Mucosa of stomach (tissue), 1 donor: ENCODE measurements at regions not wholly inside any gene's neighbourhood (a gene's known extent, or its start where the extent isn't known, plus 50 kb on each side); places are given as distances from the start of the nearest gene placed in this dataset.
"Not testable (repeated sequence)": the region's sequence is repeated elsewhere in the genome, so short reads cannot be mapped to it uniquely, and the experiment has no call there.

ENCODE experiments used
- H3K27me3 ChIP-seq: one replicate; pipeline ENCODE4 v1.7.0; 2013; ENCODE audit warnings: mild to moderate bottlenecking, low read length; ENCODE audit not compliant: control insufficient read depth, insufficient read depth
- H3K36me3 ChIP-seq: one replicate; pipeline ENCODE4 v1.7.0; 2013; ENCODE audit warnings: low read length; ENCODE audit not compliant: control insufficient read depth, insufficient read depth
- H3K4me1 ChIP-seq: one replicate; pipeline ENCODE4 v1.7.0; 2013; ENCODE audit warnings: mild to moderate bottlenecking, low read length; ENCODE audit not compliant: control insufficient read depth, insufficient read depth
- H3K4me3 ChIP-seq: one replicate; pipeline ENCODE4 v1.7.0; 2013; ENCODE audit warnings: low read length
- H3K9ac ChIP-seq: one replicate; pipeline ENCODE4 v1.7.0; 2013; ENCODE audit warnings: mild to moderate bottlenecking, low read length, moderate library complexity
- H3K9me3 ChIP-seq: one replicate; pipeline ENCODE4 v1.7.0; 2013; ENCODE audit warnings: mild to moderate bottlenecking, low read length, moderate library complexity; ENCODE audit not compliant: control insufficient read depth
- donor health status: Pancreatic carcinoma.

DNA sequence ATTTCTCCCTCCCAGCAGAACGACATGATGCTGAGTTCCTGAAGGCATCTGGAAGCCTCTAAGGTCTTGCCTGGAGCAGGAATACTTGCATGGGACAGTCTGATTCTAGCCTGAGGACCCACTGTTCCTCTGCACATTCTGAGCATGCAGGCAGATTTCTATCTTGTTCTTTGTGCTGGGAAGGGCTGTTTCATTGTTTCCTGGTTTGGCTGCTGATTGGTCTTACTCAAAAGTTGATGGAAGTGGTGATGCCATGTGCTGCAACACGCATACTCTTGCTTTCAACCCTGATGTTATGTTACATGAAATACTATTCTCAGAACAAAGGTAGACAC is 307.0 kb downstream of the GATA3 start:
- Histone ChIP-seq H3K4me3 (no peak overlapping the region), H3K36me3 (no peaks in the 10 kb centered on the region), H3K9me3 (no peaks in the 10 kb centered on the region), H3K9ac (no peak overlapping the region), H3K4me1 (peaks cover 2% of the 10 kb centered on the region), H3K27me3 (no peaks in the 10 kb centered on the region)

- no peaks in the 10 kb centered on the region for H3K36me3 ChIP-seq
- H3K27me3 ChIP-seq: no peaks in the 10 kb centered on the region
- peak overlapping the region; percentile 17 for H3K4me3 ChIP-seq
- peak overlapping the region; percentile 31 for H3K9ac ChIP-seq
- no peaks in the 10 kb centered on the region for H3K9me3 ChIP-seq
- peaks cover 5% of the 10 kb centered on the region for H3K4me1 ChIP-seq
Observed at GRCh38 chr10:8365935-8366911, 311.7 kb downstream of the GATA3 start.

DNA sequence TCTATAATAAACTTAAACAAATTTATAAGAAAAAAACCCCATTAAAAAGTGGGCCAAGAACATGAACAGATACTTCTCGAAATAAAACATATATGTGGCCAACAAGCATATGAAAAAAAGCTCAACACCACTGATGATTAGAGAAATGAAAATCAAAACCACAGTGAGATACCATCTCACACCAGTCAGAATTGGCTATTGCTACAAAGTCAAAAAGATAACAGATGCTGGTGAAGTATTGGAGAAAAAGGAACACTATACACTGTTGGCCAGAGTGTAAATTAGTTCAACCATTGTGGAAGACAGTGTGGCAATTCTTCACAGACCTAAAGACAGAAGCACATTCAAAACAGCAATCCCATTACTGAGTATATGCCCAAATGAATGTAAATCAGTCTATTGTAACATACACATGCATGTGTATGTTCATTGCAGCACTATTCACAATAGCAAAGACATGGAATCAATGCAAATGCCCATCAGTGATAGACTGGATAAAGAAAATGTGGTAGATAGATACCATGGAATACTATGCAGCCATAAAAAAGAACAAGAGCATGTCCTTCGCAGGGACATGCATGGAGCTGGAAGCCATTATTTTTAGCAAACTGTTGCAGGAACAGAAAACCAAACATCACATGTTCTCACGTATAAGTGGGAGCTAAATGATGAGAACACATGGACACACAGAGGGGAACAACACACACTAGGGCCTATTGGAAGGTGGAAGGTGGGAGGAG is 313.4 kb downstream of the GATA3 start:
- H3K4me1 ChIP-seq, H3K9me3 ChIP-seq, H3K9ac ChIP-seq, H3K27me3 ChIP-seq, H3K36me3 ChIP-seq, H3K4me3 ChIP-seq: not testable (repeated sequence)

- peaks cover 5% of the 10 kb centered on the region for H3K4me1 ChIP-seq
- no peaks in the 10 kb centered on the region for H3K36me3 ChIP-seq
- no peaks in the 10 kb centered on the region for H3K9me3 ChIP-seq
- H3K9ac ChIP-seq: no peak overlapping the region
- no peak overlapping the region for H3K4me3 ChIP-seq
- H3K27me3 ChIP-seq: no peaks in the 10 kb centered on the region
Observed at GRCh38 chr10:8369666-8370065, 315.2 kb downstream of the GATA3 start.

DNA sequence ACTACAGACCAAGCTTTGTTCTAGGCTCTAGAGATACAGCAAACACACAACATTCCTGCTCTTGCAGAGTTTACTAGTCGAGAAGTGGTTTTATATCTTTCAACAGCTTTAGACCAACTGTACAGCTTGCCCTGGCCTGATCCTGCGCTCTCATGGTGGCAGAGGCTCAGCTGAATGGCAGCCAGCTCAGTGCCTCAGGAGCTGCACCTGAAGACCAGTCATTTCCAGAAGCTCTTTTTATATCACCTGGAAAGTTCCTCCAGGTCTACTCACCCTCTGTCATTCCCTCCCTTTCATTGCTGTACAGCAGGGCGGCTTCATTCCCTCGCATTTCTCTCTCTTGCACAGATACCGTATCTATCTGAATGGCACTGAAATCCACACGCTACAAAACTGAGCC is 319.8 kb downstream of the GATA3 start:
- Histone ChIP-seq H3K4me1 (no peaks in the 10 kb centered on the region), H3K9ac (no peak overlapping the region), H3K4me3 (no peak overlapping the region), H3K36me3 (no peaks in the 10 kb centered on the region), H3K27me3 (no peaks in the 10 kb centered on the region), H3K9me3 (no peaks in the 10 kb centered on the region)

- H3K27me3 ChIP-seq: no peaks in the 10 kb centered on the region
- no peak overlapping the region for H3K9ac ChIP-seq
- H3K4me3 ChIP-seq: no peak overlapping the region
- H3K4me1 ChIP-seq: no peaks in the 10 kb centered on the region
- H3K9me3 ChIP-seq: no peaks in the 10 kb centered on the region
- H3K36me3 ChIP-seq: no peaks in the 10 kb centered on the region
Observed at GRCh38 chr10:8375137-8375536, 320.6 kb downstream of the GATA3 start.

DNA sequence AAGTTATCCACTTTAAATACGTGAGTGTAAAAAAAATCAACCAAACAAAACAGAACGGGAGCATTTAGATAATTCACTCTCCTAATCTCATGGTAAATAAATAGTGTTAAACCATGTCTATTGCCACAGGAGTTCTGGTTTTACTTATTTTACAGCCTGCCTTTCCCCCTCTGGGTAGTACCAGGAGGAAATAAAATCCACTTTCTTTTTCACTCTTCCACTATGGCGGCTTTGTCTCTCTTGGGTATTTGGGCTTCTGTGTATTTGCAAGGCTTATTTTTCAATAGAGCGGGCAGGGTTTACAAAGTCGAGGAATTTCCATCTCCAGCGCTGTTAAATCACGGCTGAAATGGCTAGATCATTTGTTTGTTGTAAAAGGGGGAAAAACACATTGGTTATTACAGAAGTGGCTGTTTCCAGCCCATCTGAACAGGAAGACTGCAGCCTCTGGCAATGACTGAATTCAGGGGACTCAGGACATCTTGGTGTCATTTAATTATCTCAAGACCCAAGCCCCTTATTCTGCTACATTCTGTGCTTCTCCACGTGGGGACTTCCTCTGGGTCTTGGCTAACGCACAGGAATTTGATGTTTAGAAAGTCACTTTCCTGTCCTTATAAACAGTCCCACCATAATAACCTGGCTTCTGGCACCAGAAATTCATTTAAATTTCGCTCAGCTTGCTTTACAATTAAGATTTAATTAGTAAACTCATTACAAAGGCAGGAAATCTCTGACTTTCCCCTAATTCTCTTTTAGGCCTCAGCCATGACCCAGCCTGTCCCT is 323.9 kb downstream of the GATA3 start:
- H3K9ac ChIP-seq: no peak overlapping the region
- no peaks in the 10 kb centered on the region for H3K9me3 ChIP-seq
- H3K27me3 ChIP-seq: no peaks in the 10 kb centered on the region
- H3K36me3 ChIP-seq: no peaks in the 10 kb centered on the region
- no peak overlapping the region for H3K4me3 ChIP-seq
- H3K4me1 ChIP-seq: no peaks in the 10 kb centered on the region

- H3K4me1 ChIP-seq: no peaks in the 10 kb centered on the region
- H3K9ac ChIP-seq: no peak overlapping the region
- no peak overlapping the region for H3K4me3 ChIP-seq
- no peaks in the 10 kb centered on the region for H3K9me3 ChIP-seq
- H3K27me3 ChIP-seq: no peaks in the 10 kb centered on the region
- no peaks in the 10 kb centered on the region for H3K36me3 ChIP-seq
Observed at GRCh38 chr10:8379906-8380832, 325.7 kb downstream of the GATA3 start.

DNA sequence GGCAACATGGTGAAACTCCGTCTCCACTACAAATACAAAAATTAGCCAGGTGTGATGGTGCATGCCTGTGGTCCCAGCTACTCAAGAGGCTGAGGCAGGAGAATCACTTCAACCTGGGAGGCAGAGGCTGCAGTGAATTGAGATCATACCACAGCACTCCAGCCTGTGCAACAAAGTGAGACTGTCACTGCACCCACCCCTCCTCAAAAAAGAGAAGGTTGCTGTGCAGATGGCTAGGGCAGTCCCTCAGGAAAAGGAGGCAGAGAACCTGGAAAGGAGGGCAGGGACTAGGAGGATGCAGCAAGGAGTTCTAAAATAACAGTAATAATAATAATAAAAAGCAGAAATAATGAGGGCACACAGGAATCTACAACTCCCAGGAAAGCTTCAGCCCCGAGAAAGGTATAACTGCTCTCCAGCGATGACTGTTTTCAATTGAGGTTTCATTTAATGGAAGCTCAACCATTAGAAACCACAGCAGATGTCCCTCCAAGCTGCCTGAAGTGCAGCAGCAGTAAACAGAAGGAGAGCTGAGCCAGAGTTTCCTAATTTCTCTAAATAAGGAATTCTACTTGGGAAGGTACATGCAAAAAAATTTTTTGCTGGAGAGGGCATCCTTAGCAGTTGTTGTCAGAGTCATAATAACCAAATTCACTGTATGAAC is 326.5 kb downstream of the GATA3 start:
- Histone ChIP-seq H3K4me1 (no peaks in the 10 kb centered on the region), H3K9me3 (no peaks in the 10 kb centered on the region), H3K9ac (no peak overlapping the region), H3K36me3 (no peaks in the 10 kb centered on the region), H3K27me3 (no peaks in the 10 kb centered on the region), H3K4me3 (no peak overlapping the region)

- Histone ChIP-seq H3K4me3 (no peak overlapping the region), H3K36me3 (no peaks in the 10 kb centered on the region), H3K9ac (no peak overlapping the region), H3K4me1 (no peaks in the 10 kb centered on the region), H3K9me3 (no peaks in the 10 kb centered on the region), H3K27me3 (peaks cover 3% of the 10 kb centered on the region)
Observed at GRCh38 chr10:8386781-8387180, 332.3 kb downstream of the GATA3 start.

DNA sequence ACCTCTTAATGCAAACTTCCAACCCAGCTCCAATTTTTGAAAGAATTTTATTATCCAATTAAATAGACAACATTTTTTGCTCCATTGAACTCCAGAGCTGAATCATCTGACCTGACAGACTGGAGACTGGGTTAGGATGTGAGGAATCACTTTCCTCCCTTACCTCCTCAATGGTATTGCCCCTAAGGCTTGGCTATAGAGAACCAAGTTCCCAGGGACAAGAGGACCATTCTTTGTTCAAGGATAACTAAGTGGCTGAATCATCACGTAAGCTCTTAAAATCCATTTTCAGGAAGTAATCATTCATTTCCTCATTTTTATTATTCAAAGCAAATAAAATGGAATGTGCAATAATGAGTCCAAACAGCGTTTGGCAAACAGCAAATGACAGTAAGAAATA is 335.1 kb downstream of the GATA3 start:
- H3K4me1 ChIP-seq: no peaks in the 10 kb centered on the region
- H3K9me3 ChIP-seq: no peaks in the 10 kb centered on the region
- no peaks in the 10 kb centered on the region for H3K36me3 ChIP-seq
- H3K27me3 ChIP-seq: peaks cover 3% of the 10 kb centered on the region
- H3K4me3 ChIP-seq: no peak overlapping the region
- no peak overlapping the region for H3K9ac ChIP-seq
